ENCODE measurements at regions not wholly inside any gene's neighbourhood (a gene's known extent, or its start where the extent isn't known, plus 50 kb on each side); places are given as distances from the start of the nearest gene placed in this dataset.

GRCh38 chr6:101118136-101118396, 236.9 kb upstream of the ASCC3 start:
- TF ChIP-seq POLR2A (IDR thresholded peaks at IDR 0.05) (no peak), CTCF (IDR thresholded peaks at IDR 0.05 in 4 of 5, conservative IDR thresholded peaks at IDR 0.05 in 1 of 5) (no peak)

Data from gastrocnemius medialis (tissue), 4 donors.